NB4 (cell line): ENCODE measurements at regions not wholly inside any gene's neighbourhood (a gene's known extent, or its start where the extent isn't known, plus 50 kb on each side); places are given as distances from the start of the nearest gene placed in this dataset.

ENCODE experiments used
- DNase-seq: peaks from one replicate; pipeline ENCODE4 v3.0.0; 2010; ENCODE audit warnings: low read depth
- H3K4me3 ChIP-seq: one replicate; pipeline ENCODE4 v1.5.1; 2011; ENCODE audit warnings: mild to moderate bottlenecking, low read depth, low read length, moderate library complexity
- MAX ChIP-seq: IDR thresholded peaks from 2 replicates; pipeline ENCODE4 v1.6.1; 2011; ENCODE audit warnings: low read depth, low read length
- MYC ChIP-seq: IDR thresholded peaks from 2 replicates; pipeline ENCODE4 v1.6.1; 2011; ENCODE audit warnings: low read depth, low read length
- POLR2A ChIP-seq: IDR thresholded peaks from 2 replicates; pipeline ENCODE4 v1.6.1; 2011; ENCODE audit warnings: mild to moderate bottlenecking; ENCODE audit not compliant: insufficient read length; ENCODE audit errors: extremely low read depth
- TF ChIP-seq, protein P1 (sequence below): IDR thresholded peaks from one replicate; pipeline ENCODE4 v1.5.1; 2012; ENCODE audit warnings: low read depth, low read length

DNA sequence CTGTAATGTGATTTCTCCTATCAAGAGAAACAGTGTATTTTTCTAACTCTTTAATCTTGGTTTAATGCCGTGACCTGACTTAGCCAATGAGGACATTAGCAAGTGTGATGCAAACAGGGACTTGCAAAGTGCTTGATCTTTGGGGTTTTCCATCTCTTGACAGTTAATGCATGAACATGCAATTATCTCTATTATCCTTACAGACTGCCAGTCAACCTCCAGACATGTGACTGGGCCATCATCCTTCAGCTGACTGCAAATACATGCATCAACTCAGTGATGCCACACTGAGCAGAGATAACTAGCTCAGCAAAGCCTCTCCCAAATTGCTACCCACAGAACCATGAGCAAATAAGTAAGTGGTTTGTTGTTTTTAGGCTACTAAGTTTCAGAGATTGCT, 409.6 kb downstream of the GPAM start:
- DNase-seq, result no peak
- no peak overlapping the region for H3K4me3 ChIP-seq
- no peak for TF ChIP-seq POLR2A
- TF ChIP-seq MYC, result no peak

- no peak for DNase-seq
- no peak for TF ChIP-seq MYC
- TF ChIP-seq, protein P1, sequence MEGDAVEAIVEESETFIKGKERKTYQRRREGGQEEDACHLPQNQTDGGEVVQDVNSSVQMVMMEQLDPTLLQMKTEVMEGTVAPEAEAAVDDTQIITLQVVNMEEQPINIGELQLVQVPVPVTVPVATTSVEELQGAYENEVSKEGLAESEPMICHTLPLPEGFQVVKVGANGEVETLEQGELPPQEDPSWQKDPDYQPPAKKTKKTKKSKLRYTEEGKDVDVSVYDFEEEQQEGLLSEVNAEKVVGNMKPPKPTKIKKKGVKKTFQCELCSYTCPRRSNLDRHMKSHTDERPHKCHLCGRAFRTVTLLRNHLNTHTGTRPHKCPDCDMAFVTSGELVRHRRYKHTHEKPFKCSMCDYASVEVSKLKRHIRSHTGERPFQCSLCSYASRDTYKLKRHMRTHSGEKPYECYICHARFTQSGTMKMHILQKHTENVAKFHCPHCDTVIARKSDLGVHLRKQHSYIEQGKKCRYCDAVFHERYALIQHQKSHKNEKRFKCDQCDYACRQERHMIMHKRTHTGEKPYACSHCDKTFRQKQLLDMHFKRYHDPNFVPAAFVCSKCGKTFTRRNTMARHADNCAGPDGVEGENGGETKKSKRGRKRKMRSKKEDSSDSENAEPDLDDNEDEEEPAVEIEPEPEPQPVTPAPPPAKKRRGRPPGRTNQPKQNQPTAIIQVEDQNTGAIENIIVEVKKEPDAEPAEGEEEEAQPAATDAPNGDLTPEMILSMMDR, result no peak
- no peak for TF ChIP-seq POLR2A
- no peak for TF ChIP-seq MAX
- H3K4me3 ChIP-seq, result no peak overlapping the region
Observed at GRCh38 chr10:111774486-111774885, 409.1 kb downstream of the GPAM start.

DNA sequence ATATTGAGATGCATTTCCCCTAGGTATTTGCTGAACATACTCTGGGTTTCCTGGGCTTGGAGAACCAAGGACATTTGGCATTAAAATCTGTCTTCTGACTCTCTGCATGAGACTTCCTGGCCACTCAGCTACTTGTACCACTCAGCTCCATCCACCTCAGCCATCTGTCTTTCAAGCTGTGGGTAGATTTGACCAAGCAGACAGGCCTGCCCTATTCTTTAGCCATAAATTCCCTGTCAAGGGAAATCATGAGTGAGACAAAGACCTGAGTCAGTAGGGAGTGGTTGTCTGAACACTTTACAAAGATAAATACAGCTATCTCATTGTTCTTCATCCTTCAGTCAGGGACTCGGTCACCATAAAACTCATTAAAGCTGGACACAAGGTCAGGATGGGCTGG, 399.1 kb downstream of the GPAM start:
- no peak for DNase-seq
- TF ChIP-seq MAX (no peak), MYC (no peak), POLR2A (no peak)
- TF ChIP-seq, protein P1, result no peak
- H3K4me3 ChIP-seq, result no peak overlapping the region

- no peak for TF ChIP-seq MYC
- TF ChIP-seq, protein P1, result no peak
- TF ChIP-seq MAX, result no peak
- no peak for TF ChIP-seq POLR2A
- no peak overlapping the region for H3K4me3 ChIP-seq
- DNase-seq, result no peak
Observed at GRCh38 chr10:111784946-111785465, 398.6 kb downstream of the GPAM start.

DNA sequence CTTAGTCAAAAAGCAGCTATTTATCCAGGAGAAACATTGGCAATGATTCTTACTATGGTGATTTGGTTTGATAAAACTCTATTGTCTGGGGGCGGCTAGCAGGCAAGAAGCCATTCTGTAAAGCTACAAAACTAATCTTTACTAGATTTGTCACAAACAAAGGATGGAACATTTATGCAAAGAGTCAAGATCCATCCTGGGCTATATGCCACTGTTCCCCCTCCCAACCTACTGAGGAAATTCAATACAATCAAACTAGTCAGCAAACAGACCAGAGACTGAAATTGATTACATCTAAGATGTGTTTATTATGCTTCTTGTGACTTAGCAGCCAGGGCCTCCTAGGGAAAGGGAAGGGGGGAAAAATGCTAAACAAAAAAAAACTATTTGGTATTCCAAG, 397.6 kb downstream of the GPAM start:
- TF ChIP-seq MAX (no peak), POLR2A (no peak), MYC (no peak)
- TF ChIP-seq, protein P1, result no peak
- no peak overlapping the region for H3K4me3 ChIP-seq
- DNase-seq, result no peak

- H3K4me3 ChIP-seq, result no peak overlapping the region
- TF ChIP-seq MYC (no peak), MAX (no peak), POLR2A (no peak)
- TF ChIP-seq, protein P1, result no peak
- DNase-seq, result no peak
Observed at GRCh38 chr10:111789821-111790220, 393.7 kb downstream of the GPAM start.
